ENCODE measurements at regions not wholly inside any gene's neighbourhood (a gene's known extent, or its start where the extent isn't known, plus 50 kb on each side); places are given as distances from the start of the nearest gene placed in this dataset.

- no peak for TF ChIP-seq GATA3 (IDR thresholded peaks at IDR 0.05; ENCODE audit: low read depth, low read length)
- no peak for TF ChIP-seq GATA2 (IDR thresholded peaks at IDR 0.05; ENCODE audit: low read depth, low read length)
Observed at GRCh38 chr2:72078773-72079172, 68.9 kb downstream of the CYP26B1 start.

DNA sequence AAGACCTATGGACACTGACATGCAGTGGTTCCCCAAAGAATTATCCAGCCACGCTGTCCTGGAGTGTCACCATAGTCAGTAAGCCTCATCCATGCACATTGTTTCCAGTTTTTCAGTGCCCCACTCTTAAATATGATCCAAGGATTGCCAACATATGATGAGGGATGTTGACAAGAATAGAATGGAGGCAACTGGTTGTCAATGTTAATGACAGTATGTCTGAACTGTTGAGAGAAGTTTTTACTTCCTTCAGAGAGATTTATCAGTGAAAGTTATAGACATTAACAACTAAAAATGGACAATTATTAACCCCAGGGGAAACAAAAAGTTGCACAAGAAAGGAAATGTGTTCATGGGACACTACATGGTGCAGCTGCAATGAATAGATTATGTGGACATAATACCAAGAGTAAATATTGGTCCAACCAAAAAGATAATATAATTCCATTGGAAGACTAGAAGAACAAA, 69.9 kb downstream of the CYP26B1 start:
- TF ChIP-seq GATA3 (IDR thresholded peaks at IDR 0.05; ENCODE audit: low read depth, low read length) (no peak), GATA2 (IDR thresholded peaks at IDR 0.05; ENCODE audit: low read depth, low read length) (no peak)

DNA sequence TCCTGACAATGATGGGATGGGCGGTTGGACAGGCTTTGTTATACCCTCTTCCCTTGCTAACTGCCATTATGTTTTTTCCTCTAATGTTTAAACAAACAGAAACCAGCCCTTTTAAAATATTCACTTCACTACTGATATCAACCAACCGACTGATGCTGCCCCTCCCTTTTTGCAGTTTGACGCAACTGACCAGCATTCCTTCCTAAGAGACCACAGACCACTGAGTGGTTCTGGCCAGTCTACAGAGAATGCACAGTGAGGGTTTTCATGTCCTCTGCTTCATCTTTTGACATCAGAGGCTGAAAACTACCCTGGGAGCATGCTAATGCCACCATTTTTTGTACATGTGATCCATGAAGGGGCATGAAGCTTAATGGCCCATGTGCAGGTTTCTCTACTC, 85.3 kb downstream of the CYP26B1 start:
- TF ChIP-seq GATA2 (IDR thresholded peaks at IDR 0.05; ENCODE audit: low read depth, low read length), result no peak
- TF ChIP-seq GATA3 (IDR thresholded peaks at IDR 0.05; ENCODE audit: low read depth, low read length), result no peak

DNA sequence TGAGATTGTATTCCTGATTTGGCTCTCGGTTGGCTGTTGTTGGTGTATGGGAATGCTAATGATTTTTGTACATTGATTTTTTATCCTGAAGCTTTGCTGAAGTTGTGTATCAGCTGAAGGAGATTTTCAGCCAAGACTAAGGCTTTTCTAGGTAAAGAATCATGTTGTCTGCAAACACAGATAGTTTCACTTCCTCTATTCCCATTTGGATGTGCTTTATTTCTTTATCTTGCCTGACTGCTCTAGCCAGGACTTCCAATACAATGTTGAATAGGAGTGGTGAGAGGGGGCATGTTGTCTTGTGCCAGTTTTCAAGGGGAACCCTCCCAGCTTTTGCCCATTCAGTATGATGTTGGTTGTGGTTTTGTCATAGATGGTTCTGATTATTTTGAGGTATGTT, 90.4 kb downstream of the CYP26B1 start:
- TF ChIP-seq GATA3 (IDR thresholded peaks at IDR 0.05; ENCODE audit: low read depth, low read length), result no peak
- TF ChIP-seq GATA2 (IDR thresholded peaks at IDR 0.05; ENCODE audit: low read depth, low read length), result no peak

DNA sequence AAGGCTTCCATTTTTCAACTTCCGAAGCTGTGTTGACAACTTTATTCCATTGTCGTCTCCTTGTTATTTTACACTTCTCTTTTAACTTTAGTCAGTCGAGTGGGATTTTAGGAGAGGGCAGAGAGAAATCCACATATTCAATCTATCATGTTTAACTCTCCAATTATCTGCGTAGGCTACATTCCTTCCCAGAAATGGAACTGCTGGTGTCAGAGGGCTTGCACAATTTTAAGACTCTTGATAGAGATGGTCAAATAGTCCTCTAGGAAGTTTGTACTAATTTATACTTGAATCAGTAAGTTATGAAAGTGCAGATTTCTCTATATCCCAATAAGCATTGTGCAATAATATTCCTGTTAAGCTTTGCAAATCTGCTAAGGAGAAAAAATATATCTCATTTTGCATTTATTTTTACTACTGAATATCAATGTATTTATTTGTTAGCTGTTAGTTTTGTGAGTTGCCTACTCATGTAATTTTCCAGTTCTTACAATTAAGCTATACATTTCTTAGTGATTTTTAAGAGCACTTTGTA, 95.6 kb downstream of the CYP26B1 start:
- TF ChIP-seq GATA2 (IDR thresholded peaks at IDR 0.05; ENCODE audit: low read depth, low read length) (no peak), GATA3 (IDR thresholded peaks at IDR 0.05; ENCODE audit: low read depth, low read length) (no peak)

- TF ChIP-seq GATA2 (IDR thresholded peaks at IDR 0.05; ENCODE audit: low read depth, low read length), result no peak
- no peak for TF ChIP-seq GATA3 (IDR thresholded peaks at IDR 0.05; ENCODE audit: low read depth, low read length)
Observed at GRCh38 chr2:72051204-72051603, 96.5 kb downstream of the CYP26B1 start.

DNA sequence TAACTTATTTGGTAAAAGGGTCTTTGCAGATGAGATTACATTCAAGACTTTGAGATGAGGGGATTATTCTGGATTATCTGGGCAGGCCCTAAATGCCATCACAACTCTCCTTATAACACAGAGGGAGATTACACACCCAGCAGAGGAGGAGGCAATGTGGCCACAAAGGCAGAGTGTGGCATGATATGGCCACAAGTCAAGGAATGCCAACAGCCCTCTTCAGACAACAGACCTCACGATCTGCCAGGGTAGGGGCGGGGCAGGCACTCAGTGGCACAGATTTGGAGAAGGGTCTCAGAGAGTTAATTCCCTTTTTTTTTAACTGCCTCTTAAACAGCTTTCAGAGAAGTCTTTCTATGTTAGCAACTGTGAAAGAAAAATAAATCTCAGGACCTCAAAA, 96.9 kb downstream of the CYP26B1 start:
- TF ChIP-seq GATA2 (IDR thresholded peaks at IDR 0.05; ENCODE audit: low read depth, low read length), result no peak

DNA sequence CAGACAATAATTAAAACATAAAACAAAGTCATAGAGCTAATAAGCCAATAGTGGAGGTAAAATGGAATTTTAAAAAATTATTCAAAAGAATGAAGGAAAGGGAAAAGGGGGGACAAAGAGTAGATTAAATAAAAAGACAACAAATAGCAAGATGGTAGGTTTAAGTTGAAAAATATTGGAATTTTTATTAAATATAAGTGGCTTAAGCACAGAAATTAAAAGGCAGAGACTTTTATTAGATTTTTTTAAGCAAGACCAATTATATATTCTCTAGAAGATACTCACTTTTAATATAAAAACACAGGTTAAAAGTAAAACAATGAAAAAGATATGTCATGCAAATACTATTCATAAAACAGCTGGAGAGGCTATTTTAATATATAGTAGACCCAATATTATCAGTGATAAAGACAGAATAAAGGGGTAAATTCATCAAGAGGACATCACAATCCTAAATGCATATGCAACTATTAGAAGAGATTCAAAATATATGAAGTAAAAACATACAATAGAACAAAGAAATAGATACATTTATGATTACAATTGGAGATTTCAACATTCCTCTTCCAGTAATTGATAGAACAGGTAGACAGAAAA, 98.7 kb downstream of the CYP26B1 start:
- TF ChIP-seq GATA3 (IDR thresholded peaks at IDR 0.05; ENCODE audit: low read depth, low read length) (no peak), GATA2 (IDR thresholded peaks at IDR 0.05; ENCODE audit: low read depth, low read length) (no peak)

- TF ChIP-seq GATA2 (IDR thresholded peaks at IDR 0.05; ENCODE audit: low read depth, low read length), result no peak
Observed at GRCh38 chr2:72043985-72044384, 103.7 kb downstream of the CYP26B1 start.

DNA sequence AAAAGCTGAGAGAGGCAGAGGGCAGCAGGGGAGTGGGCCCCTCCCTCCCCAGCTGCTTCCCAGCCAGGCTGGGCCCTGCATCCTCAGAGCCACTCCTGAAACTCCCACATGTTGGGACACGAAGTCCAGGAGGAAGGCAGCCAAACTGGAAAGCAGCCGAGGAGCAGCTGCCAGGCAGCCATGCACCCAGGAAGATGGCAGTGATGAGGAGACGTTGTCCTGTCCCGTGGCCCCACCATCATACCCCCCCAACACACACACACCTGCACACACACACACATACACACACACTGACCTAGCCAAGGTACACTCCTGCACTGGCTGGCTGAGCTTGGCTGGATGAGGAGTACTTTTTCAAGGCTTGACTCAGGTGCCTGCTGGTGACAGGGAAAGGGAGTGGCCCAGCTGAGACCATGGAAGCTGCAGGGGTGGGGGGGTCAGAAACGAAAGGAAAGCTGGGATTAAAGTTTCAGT, 106.0 kb downstream of the CYP26B1 start:
- TF ChIP-seq GATA3 (IDR thresholded peaks at IDR 0.05; ENCODE audit: low read depth, low read length) (no peak), GATA2 (IDR thresholded peaks at IDR 0.05; ENCODE audit: low read depth, low read length) (no peak)

DNA sequence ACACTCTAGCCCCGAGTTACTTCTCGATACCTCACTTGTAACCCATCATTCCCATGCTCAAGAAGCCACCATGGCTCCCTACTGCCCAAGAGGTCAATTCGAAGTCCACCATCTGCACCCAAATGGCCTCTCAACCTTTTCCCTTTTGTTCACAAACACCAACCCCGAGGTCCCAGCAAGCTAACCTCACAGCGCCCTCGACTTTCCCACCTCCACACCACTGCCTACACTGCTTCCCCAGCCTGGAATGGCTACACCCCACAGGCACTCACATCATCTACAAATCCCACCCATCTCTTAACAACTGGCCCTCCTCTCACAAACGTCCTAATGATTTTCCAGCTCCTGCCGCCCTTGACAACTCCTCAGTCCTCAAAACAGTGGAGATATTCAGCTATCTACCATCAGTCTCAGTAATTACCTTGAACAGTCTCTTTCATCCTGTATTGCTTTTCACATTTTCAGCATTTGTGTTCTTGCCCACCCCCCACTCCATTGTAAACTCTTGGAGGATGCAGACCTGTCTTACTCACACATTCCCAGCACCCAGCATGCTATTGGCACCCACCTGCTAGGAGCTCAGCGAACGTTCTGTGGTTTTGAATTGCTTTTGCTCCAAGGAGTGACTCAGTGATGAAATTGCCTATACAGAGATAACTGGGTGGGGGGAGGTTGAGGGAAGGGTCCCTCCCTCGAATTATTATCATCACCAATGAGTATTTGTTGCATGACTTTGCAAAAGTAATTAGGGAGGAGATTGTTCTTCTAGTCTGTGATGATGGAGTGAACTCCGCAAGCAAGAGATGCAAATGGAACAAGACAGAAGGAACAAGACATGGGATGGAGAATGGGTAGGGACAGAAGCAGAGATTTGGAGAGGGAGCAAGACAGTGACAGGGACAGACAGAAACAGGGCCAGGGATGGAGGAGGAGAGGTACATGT, 106.8 kb downstream of the CYP26B1 start:
- TF ChIP-seq GATA2 (IDR thresholded peaks at IDR 0.05; ENCODE audit: low read depth, low read length) (no peak), GATA3 (IDR thresholded peaks at IDR 0.05; ENCODE audit: low read depth, low read length) (no peak)

DNA sequence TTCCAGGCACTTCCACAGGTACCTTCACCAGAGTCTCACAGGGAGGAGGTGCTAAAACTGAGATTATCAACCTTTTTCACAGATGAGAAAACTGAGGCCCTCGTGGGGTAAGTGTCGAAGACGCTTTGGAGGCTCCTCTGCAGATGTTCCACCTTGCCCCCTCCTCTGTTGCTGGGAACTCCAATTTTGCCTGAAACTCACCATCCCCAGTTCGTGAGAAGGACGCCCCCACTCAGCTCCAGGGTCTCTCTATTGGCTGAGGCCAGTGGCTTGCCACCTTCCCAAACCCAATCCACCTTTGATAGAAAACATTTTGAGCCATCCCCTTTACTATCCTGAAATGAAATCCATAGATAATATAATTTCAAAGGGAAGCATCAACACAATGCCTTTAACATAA, 109.1 kb downstream of the CYP26B1 start:
- TF ChIP-seq GATA2 (IDR thresholded peaks at IDR 0.05; ENCODE audit: low read depth, low read length) (no peak), GATA3 (IDR thresholded peaks at IDR 0.05; ENCODE audit: low read depth, low read length) (no peak)

DNA sequence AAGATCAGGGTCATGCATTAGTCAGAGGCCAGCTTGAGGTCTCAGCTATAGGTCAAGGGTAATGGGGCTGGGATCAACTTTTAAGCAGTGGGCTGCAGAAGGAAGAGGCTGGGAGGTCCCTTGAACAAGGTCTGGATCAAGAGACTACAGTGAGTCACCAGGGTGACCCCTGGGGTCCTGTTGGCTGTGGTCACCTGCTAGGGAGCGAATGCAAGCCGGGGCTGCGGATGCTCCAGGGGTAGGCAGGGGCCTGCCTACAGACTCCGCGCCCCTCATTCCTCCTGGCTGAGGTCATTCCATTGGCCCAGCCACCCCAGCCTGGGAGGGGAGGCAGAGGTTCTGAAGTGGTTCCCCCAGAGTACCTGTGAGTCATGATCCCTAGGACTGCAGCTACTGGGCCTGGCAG, 110.4 kb downstream of the CYP26B1 start:
- TF ChIP-seq GATA2 (IDR thresholded peaks at IDR 0.05; ENCODE audit: low read depth, low read length) (no peak), GATA3 (IDR thresholded peaks at IDR 0.05; ENCODE audit: low read depth, low read length) (no peak)

GRCh38 chr2:72036595-72036994, 111.1 kb downstream of the CYP26B1 start:
- TF ChIP-seq GATA3 (IDR thresholded peaks at IDR 0.05; ENCODE audit: low read depth, low read length), result no peak
- TF ChIP-seq GATA2 (IDR thresholded peaks at IDR 0.05; ENCODE audit: low read depth, low read length), result no peak

DNA sequence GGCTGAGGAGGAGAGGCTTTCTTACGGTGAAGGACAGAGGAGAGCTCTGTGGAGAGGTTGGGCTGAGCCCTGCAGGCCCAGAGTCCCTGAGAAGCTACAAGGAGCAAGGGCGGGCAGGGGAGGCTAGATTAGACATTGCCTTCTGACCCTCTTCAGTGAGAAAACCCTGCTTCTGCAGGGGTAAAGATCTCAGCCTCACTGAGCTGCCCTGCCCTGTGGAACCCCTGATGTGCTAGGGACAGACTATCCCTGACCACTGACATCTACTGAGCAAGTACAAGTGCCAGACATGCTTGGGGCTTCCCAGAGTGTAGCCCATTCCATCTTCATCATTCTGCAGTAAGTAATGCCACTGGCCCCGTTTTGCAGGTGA, 111.5 kb downstream of the CYP26B1 start:
- TF ChIP-seq GATA2 (IDR thresholded peaks at IDR 0.05; ENCODE audit: low read depth, low read length), result no peak
- TF ChIP-seq GATA3 (IDR thresholded peaks at IDR 0.05; ENCODE audit: low read depth, low read length), result no peak
